Activated CD8-positive, alpha-beta T cell treated with anti-CD3 and anti-CD28 coated beads, Interleukin-2, amount 10 ng/mL, durations not matched to agents 7 days and 5 days (primary cell): ENCODE measurements at regions not wholly inside any gene's neighbourhood (a gene's known extent, or its start where the extent isn't known, plus 50 kb on each side); places are given as distances from the start of the nearest gene placed in this dataset.

Experiments
- ATAC-seq: fragments of 150-1000 bp; cut with Tn5 transposase; one replicate; pipeline ENCODE4 v1.10.0; 2021; ENCODE audit warnings: moderate library complexity
- CTCF ChIA-PET: fragments of 350-600 bp; sonication (Branson Sonifier 250); formaldehyde crosslinking; loops from one replicate; lab custom pipeline; 2021; ENCODE audit warnings: antibody characterized with exemption; lab: Charles Lee
- POLR2A ChIA-PET: fragments of 350-600 bp; sonication (Branson Sonifier 250); formaldehyde crosslinking; loops from one replicate; lab custom pipeline; 2021; ENCODE audit warnings: antibody characterized with exemption; lab: Charles Lee
- DNase-seq: peaks from one replicate; pipeline ENCODE4 v3.0.0-alpha.2; 2020
- H3K27ac Mint-ChIP-seq: one replicate; pipeline ENCODE4 v1.8.0; 2021; ENCODE audit warnings: mild to moderate bottlenecking, mixed read lengths
- H3K27me3 Mint-ChIP-seq: one replicate; pipeline ENCODE4 v1.8.0; 2021; ENCODE audit warnings: low read depth, mixed read lengths
- H3K36me3 Mint-ChIP-seq: one replicate; pipeline ENCODE4 v1.8.0; 2021; ENCODE audit warnings: low read depth, mixed read lengths
- H3K4me1 Mint-ChIP-seq: one replicate; pipeline ENCODE4 v1.8.0; 2021; ENCODE audit warnings: low read depth, mixed read lengths
- H3K4me3 Mint-ChIP-seq: one replicate; pipeline ENCODE4 v1.8.0; 2021; ENCODE audit warnings: mild to moderate bottlenecking, mixed read lengths
- H3K9me3 Mint-ChIP-seq: one replicate; pipeline ENCODE4 v1.8.0; 2022; ENCODE audit warnings: mixed read lengths; ENCODE audit not compliant: insufficient read depth

GRCh38 chr2:204110338-204110741 is 173.8 kb downstream of the ICOS start:
- DNase-seq (peak; percentile 88), ATAC-seq (peak; percentile 78)
- Mint-ChIP-seq H3K27me3 (peaks cover 17% of the 10 kb centered on the region), H3K4me1 (peaks cover 60% of the 10 kb centered on the region), H3K9me3 (no peaks in the 10 kb centered on the region), H3K4me3 (peak overlapping the region; percentile 45), H3K27ac (peak overlapping the region; percentile 66), H3K36me3 (no peaks in the 10 kb centered on the region)
- CTCF ChIA-PET = interaction anchor here (0.6 to 6.9 kb wide), 7 partner anchors 11 to 182 kb away, joined by 3 to 38 read pairs (median 3); no protein-coding TSS in a partner anchor
- POLR2A ChIA-PET = no interaction called here

GRCh38 chr2:204110751-204111516 is 174.4 kb downstream of the ICOS start:
- Mint-ChIP-seq H3K36me3 (no peaks in the 10 kb centered on the region), H3K4me3 (peak overlapping the region; percentile 45), H3K9me3 (no peaks in the 10 kb centered on the region), H3K4me1 (peaks cover 54% of the 10 kb centered on the region), H3K27me3 (peaks cover 17% of the 10 kb centered on the region), H3K27ac (no peak overlapping the region)
- POLR2A ChIA-PET = no interaction called here
- DNase-seq (no peak), ATAC-seq (no peak)
- CTCF ChIA-PET = interaction anchor here (0.6 to 6.9 kb wide), 8 partner anchors 10 to 111 kb away, joined by 3 to 38 read pairs (median 3); no protein-coding TSS in a partner anchor

- CTCF ChIA-PET = interaction anchor here (1.0 to 6.9 kb wide), 6 partner anchors 11 to 1536 kb away, joined by 3 to 38 read pairs (median 4); no protein-coding TSS in a partner anchor
- Mint-ChIP-seq H3K9me3 (no peaks in the 10 kb centered on the region), H3K4me1 (peaks cover 49% of the 10 kb centered on the region), H3K4me3 (no peak overlapping the region), H3K36me3 (no peaks in the 10 kb centered on the region), H3K27ac (no peak overlapping the region), H3K27me3 (peaks cover 20% of the 10 kb centered on the region)
- ATAC-seq = no peak
- no peak for DNase-seq
- POLR2A ChIA-PET = no interaction called here
Measured at GRCh38 chr2:204112084-204112770, 175.7 kb downstream of the ICOS start.

GRCh38 chr2:204114295-204115136 is 178.0 kb downstream of the ICOS start:
- Mint-ChIP-seq H3K4me3 (no peak overlapping the region), H3K36me3 (no peaks in the 10 kb centered on the region), H3K9me3 (no peaks in the 10 kb centered on the region), H3K4me1 (peaks cover 36% of the 10 kb centered on the region), H3K27me3 (peaks cover 20% of the 10 kb centered on the region), H3K27ac (no peak overlapping the region)
- CTCF ChIA-PET = interaction anchor here (1.4 to 6.9 kb wide), 4 partner anchors 31 to 63 kb away, joined by 5 to 38 read pairs (median 8); no protein-coding TSS in a partner anchor
- DNase-seq (no peak), ATAC-seq (no peak)
- POLR2A ChIA-PET = interaction anchor here (0.6 kb wide), 1 partner anchor 240 kb away, joined by 3 read pairs; no protein-coding TSS in a partner anchor

- peaks cover 20% of the 10 kb centered on the region for H3K27me3 Mint-ChIP-seq
- H3K9me3 Mint-ChIP-seq = no peaks in the 10 kb centered on the region
- no peak overlapping the region for H3K4me3 Mint-ChIP-seq
- no peak for DNase-seq
- no peak for ATAC-seq
- H3K27ac Mint-ChIP-seq = no peak overlapping the region
- POLR2A ChIA-PET = interaction anchor here (0.6 kb wide), 2 partner anchors 94 to 239 kb away, joined by 3 read pairs; no protein-coding TSS in a partner anchor
- H3K4me1 Mint-ChIP-seq = peaks cover 27% of the 10 kb centered on the region
- no peaks in the 10 kb centered on the region for H3K36me3 Mint-ChIP-seq
- CTCF ChIA-PET = interaction anchor here (1.4 to 1.5 kb wide), 2 partner anchors 30 to 63 kb away, joined by 5 read pairs; no protein-coding TSS in a partner anchor
Measured at GRCh38 chr2:204115137-204116056, 178.8 kb downstream of the ICOS start.

GRCh38 chr2:204116159-204116792 is 179.7 kb downstream of the ICOS start:
- peaks cover 16% of the 10 kb centered on the region for H3K27me3 Mint-ChIP-seq
- H3K36me3 Mint-ChIP-seq = no peaks in the 10 kb centered on the region
- H3K27ac Mint-ChIP-seq = no peak overlapping the region
- peaks cover 18% of the 10 kb centered on the region for H3K4me1 Mint-ChIP-seq
- DNase-seq (no peak), ATAC-seq (no peak)
- no peaks in the 10 kb centered on the region for H3K9me3 Mint-ChIP-seq
- H3K4me3 Mint-ChIP-seq = no peak overlapping the region
- ChIA-PET CTCF (interaction anchor here (1.4 to 1.5 kb wide), 2 partner anchors 29 to 62 kb away, joined by 5 read pairs; no protein-coding TSS in a partner anchor), POLR2A (interaction anchor here (0.6 kb wide), 1 partner anchor 95 kb away, joined by 3 read pairs; no protein-coding TSS in a partner anchor)

GRCh38 chr2:204122425-204122824 is 185.9 kb downstream of the ICOS start:
- Mint-ChIP-seq H3K27ac (no peak overlapping the region), H3K36me3 (no peaks in the 10 kb centered on the region), H3K4me1 (no peaks in the 10 kb centered on the region), H3K27me3 (peaks cover 16% of the 10 kb centered on the region), H3K4me3 (no peak overlapping the region), H3K9me3 (no peaks in the 10 kb centered on the region)
- CTCF ChIA-PET = interaction anchor here (0.6 to 1.2 kb wide), 2 partner anchors 13 to 194 kb away, joined by 3 read pairs; no protein-coding TSS in a partner anchor
- DNase-seq (no peak), ATAC-seq (no peak)
- POLR2A ChIA-PET = no interaction called here

- Mint-ChIP-seq H3K27ac (no peak overlapping the region), H3K27me3 (peaks cover 18% of the 10 kb centered on the region), H3K4me3 (no peak overlapping the region), H3K4me1 (no peaks in the 10 kb centered on the region), H3K9me3 (no peaks in the 10 kb centered on the region), H3K36me3 (no peaks in the 10 kb centered on the region)
- DNase-seq (no peak), ATAC-seq (no peak)
- POLR2A ChIA-PET = no interaction called here
- CTCF ChIA-PET = interaction anchor here (0.7 to 1.2 kb wide), 3 partner anchors 12 to 1868 kb away, joined by 3 to 4 read pairs (median 3); no protein-coding TSS in a partner anchor
Measured at GRCh38 chr2:204124140-204124750, 187.7 kb downstream of the ICOS start.

GRCh38 chr2:204126705-204127104 is 190.1 kb downstream of the ICOS start:
- Mint-ChIP-seq H3K27ac (no peak overlapping the region), H3K4me1 (no peaks in the 10 kb centered on the region), H3K27me3 (peaks cover 15% of the 10 kb centered on the region), H3K4me3 (no peak overlapping the region), H3K9me3 (no peaks in the 10 kb centered on the region), H3K36me3 (no peaks in the 10 kb centered on the region)
- ATAC-seq = no peak
- ChIA-PET CTCF (interaction anchor here (0.9 to 1.2 kb wide), 2 partner anchors 13 to 246 kb away, joined by 3 read pairs; no protein-coding TSS in a partner anchor), POLR2A (no interaction called here)
- no peak for DNase-seq
